ENCODE measurements at regions not wholly inside any gene's neighbourhood (a gene's known extent, or its start where the extent isn't known, plus 50 kb on each side); places are given as distances from the start of the nearest gene placed in this dataset.

- TF ChIP-seq TEAD4 (IDR thresholded peaks at IDR 0.05) (no peak), CREB1 (IDR thresholded peaks at IDR 0.05; ENCODE audit: low read depth) (no peak), TAF1 (IDR thresholded peaks at IDR 0.05; ENCODE audit: low read depth) (no peak), EGR1 (IDR thresholded peaks at IDR 0.05) (no peak), FOXM1 (IDR thresholded peaks at IDR 0.05; ENCODE audit: borderline replicate concordance, low read depth) (no peak), YY1 (IDR thresholded peaks at IDR 0.05; ENCODE audit: low read depth) (no peak)
Observed at GRCh38 chr9:116002624-116003023, 151.0 kb upstream of the PAPPA start.
